ENCODE measurements at regions not wholly inside any gene's neighbourhood (a gene's known extent, or its start where the extent isn't known, plus 50 kb on each side); places are given as distances from the start of the nearest gene placed in this dataset.

GRCh38 chr2:109726379-109727270, 67.5 kb upstream of the RGPD5 start:
- no peak for TF ChIP-seq EZH2 (IDR thresholded peaks at IDR 0.05)
- TF ChIP-seq SP1 (IDR thresholded peaks at IDR 0.05; ENCODE audit: low read depth): no peak
- no peak for TF ChIP-seq EZH2phosphoT487 (IDR thresholded peaks at IDR 0.05; ENCODE audit: borderline replicate concordance)
- TF ChIP-seq ZFX (IDR thresholded peaks at IDR 0.05): no peak
- TF ChIP-seq ATF3 (IDR thresholded peaks at IDR 0.05): no peak
- no peak for TF ChIP-seq TCF7L2 (IDR thresholded peaks at IDR 0.05; ENCODE audit: borderline replicate concordance, extremely low read depth, insufficient read depth, insufficient read length)
- TF ChIP-seq CTCF (IDR thresholded peaks at IDR 0.05 in 2 of 3, conservative IDR thresholded peaks at IDR 0.05 in 1 of 3; ENCODE audit: borderline replicate concordance in 1 of 3, insufficient read depth in 1 of 3, low read depth in 2 of 3, low read length in 2 of 3): no peak
- no peak for TF ChIP-seq MAX (IDR thresholded peaks at IDR 0.05)
- TF ChIP-seq RAD21 (IDR thresholded peaks at IDR 0.05; ENCODE audit: low read depth): no peak
- no peak for TF ChIP-seq ZBTB33 (IDR thresholded peaks at IDR 0.05; ENCODE audit: extremely low read depth, insufficient replicate concordance, low read length)
- TF ChIP-seq ZNF274 (IDR thresholded peaks at IDR 0.05; ENCODE audit: low read depth, low read length): no peak
- TF ChIP-seq ELF1 (IDR thresholded peaks at IDR 0.05; ENCODE audit: borderline replicate concordance, low read depth): no peak
- no peak for TF ChIP-seq JUND (IDR thresholded peaks at IDR 0.05)
- TF ChIP-seq CEBPB (IDR thresholded peaks at IDR 0.05; ENCODE audit: low read depth): no peak
- TF ChIP-seq SIN3A (IDR thresholded peaks at IDR 0.05; ENCODE audit: low read depth): no peak
- no peak for TF ChIP-seq CBX3 (IDR thresholded peaks at IDR 0.05; ENCODE audit: low read depth)
- TF ChIP-seq YY1 (IDR thresholded peaks at IDR 0.05; ENCODE audit: extremely low read depth, insufficient replicate concordance, low read depth, low read length): no peak
- no peak for TF ChIP-seq POLR2AphosphoS5 (IDR thresholded peaks at IDR 0.05; ENCODE audit: low read depth, low read length)
- no peak for TF ChIP-seq FOSL1 (IDR thresholded peaks at IDR 0.05; ENCODE audit: low read depth)
- TF ChIP-seq EGR1 (IDR thresholded peaks at IDR 0.05; ENCODE audit: low read depth): no peak
- CTCF ChIA-PET: no interaction called here
- H3K4me2 ChIP-seq (ENCODE audit: low read length): no peak overlapping the region
- H3K9me3 ChIP-seq (ENCODE audit: control insufficient read depth in 1 of 2, insufficient read depth in 1 of 2, low read depth in 1 of 2, low read length in 2 of 2): peaks cover 0 to 3% of the 10 kb centered on the region in 2 experiments; a peak in 1 of 4 replicates
- no peaks in the 10 kb centered on the region for H3K27me3 ChIP-seq (ENCODE audit: insufficient read depth, low read length)
- no peak for DNase-seq (ENCODE audit: low read depth, low spot score)
- H2AFZ ChIP-seq (ENCODE audit: low read depth, low read length, poor library complexity, severe bottlenecking): no peak overlapping the region
- H3K4me3 ChIP-seq (replicated peaks in 1 of 2; ENCODE audit: low read depth in 1 of 2, low read length in 2 of 2): no peak overlapping the region
- no peaks in the 10 kb centered on the region for H3K9me2 ChIP-seq (ENCODE audit: insufficient read depth)
- no peak for ATAC-seq
- no peaks in the 10 kb centered on the region for H3K79me2 ChIP-seq (ENCODE audit: insufficient read depth, low read length)
- RAD21 ChIA-PET (ENCODE audit: low non-redundant PET in 1 of 2, low total read pairs in 2 of 2, uncharacterized antibody in 2 of 2, unreplicated experiment in 2 of 2): no interaction called here
- H3K9ac ChIP-seq (ENCODE audit: low read length): no peak overlapping the region
- no peaks in the 10 kb centered on the region for H3K4me1 ChIP-seq (ENCODE audit: control insufficient read depth in 1 of 2, insufficient read depth in 2 of 2, low read length in 2 of 2)
- POLR2A ChIA-PET: no interaction called here
- no peaks in the 10 kb centered on the region for H3K36me3 ChIP-seq (ENCODE audit: control insufficient read depth in 1 of 2, insufficient read depth in 2 of 2, low read length in 2 of 2)
- H4K20me1 ChIP-seq (ENCODE audit: insufficient read depth): no peaks in the 10 kb centered on the region
- no TSS peak for BruUV-seq (replicated peaks)
- no peak overlapping the region for H3K27ac ChIP-seq (ENCODE audit: low read depth, low read length)
- intact Hi-C loops (cut with micrococcal nuclease): no loop called here
